ENCODE measurements at regions not wholly inside any gene's neighbourhood (a gene's known extent, or its start where the extent isn't known, plus 50 kb on each side); places are given as distances from the start of the nearest gene placed in this dataset.
"Not testable (repeated sequence)": the region's sequence is repeated elsewhere in the genome, so short reads cannot be mapped to it uniquely, and the experiment has no call there.

DNA sequence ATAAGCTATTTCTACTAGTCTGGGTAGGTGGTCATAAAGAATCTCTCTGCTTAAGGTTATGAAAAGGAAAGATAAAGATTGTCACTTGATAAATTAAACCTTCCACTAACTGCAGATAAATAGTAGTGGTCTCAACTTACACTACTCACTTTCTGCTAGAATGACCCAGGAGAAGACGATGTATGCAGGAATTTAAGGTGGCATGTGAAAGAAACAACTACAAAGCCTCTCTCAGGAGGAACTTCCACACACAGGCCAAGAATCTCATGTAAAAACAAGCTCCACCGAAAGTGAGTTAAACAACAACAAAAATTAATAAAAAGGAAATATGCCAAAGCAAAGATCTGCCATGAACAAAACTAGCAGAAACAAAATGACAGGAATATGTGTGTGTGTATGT is 165.4 kb downstream of the CDC14C start:
- Mint-ChIP-seq H3K27me3 (no peaks in the 10 kb centered on the region), H3K9me3 (no peaks in the 10 kb centered on the region), H3K27ac (no peak overlapping the region), H3K4me1 (no peaks in the 10 kb centered on the region), H3K4me3 (no peak overlapping the region)
- no peak for ATAC-seq
- DNase-seq = no peak

DNA sequence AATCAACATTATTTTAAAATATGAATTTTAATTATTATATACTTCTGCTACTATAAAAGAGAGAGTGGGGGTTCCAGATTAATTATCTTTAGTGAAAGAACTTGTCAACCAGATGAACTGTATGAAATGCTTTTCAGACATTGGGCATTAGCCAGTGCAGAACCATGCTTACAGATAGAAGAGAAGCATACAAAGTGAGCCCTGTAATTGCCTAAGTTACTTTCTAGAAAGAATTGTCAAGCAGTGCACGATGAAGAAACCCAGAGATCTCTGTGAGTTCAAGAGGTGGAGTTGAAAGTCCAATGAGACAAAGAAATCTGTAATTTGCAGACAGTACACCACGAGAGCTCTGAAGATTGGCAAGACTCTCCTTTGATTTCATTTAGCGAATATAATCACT is 166.7 kb downstream of the CDC14C start:
- Mint-ChIP-seq H3K9me3 (peaks cover 0 to 10% of the 10 kb centered on the region in 2 donors), H3K27me3 (no peaks in the 10 kb centered on the region), H3K4me1 (no peaks in the 10 kb centered on the region), H3K4me3 (no peak overlapping the region), H3K27ac (no peak overlapping the region)
- ATAC-seq (no peak), DNase-seq (no peak)

DNA sequence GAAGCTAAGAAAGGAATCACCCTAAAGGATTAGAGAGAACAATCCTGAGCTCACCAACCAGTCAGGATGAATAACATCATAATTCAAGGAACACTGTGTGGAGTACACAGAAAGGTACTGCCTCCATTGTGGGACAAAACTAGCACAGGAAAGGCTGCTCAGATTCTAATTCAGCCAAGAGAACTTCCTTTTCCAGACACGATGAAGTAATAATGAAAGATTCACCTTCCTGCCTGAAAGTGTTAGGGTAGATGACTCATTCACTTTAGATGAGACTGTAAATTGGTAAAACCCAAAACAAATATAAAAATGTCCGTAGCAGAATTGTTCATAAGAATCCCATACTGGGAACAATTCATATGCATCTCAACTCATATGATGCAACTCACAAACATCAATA is 167.2 kb downstream of the CDC14C start:
- Mint-ChIP-seq H3K27ac (no peak overlapping the region), H3K4me1 (no peaks in the 10 kb centered on the region), H3K4me3 (no peak overlapping the region), H3K9me3 (peaks cover 0 to 11% of the 10 kb centered on the region in 2 donors), H3K27me3 (no peaks in the 10 kb centered on the region)
- ATAC-seq = no peak
- no peak for DNase-seq

- Mint-ChIP-seq H3K4me1 (no peaks in the 10 kb centered on the region), H3K9me3 (peaks cover 0 to 11% of the 10 kb centered on the region in 2 donors), H3K27me3 (no peaks in the 10 kb centered on the region), H3K27ac (no peak overlapping the region), H3K4me3 (no peak overlapping the region)
- no peak for DNase-seq
- ATAC-seq = no peak
Observed at GRCh38 chr7:49093218-49093617, 168.9 kb downstream of the CDC14C start.

GRCh38 chr7:49094866-49095265 is 170.5 kb downstream of the CDC14C start:
- Mint-ChIP-seq H3K27me3 (no peaks in the 10 kb centered on the region), H3K4me1 (no peaks in the 10 kb centered on the region), H3K27ac (no peak overlapping the region), H3K9me3 (peaks cover 0 to 11% of the 10 kb centered on the region in 2 donors), H3K4me3 (no peak overlapping the region)
- DNase-seq (no peak), ATAC-seq (no peak)

DNA sequence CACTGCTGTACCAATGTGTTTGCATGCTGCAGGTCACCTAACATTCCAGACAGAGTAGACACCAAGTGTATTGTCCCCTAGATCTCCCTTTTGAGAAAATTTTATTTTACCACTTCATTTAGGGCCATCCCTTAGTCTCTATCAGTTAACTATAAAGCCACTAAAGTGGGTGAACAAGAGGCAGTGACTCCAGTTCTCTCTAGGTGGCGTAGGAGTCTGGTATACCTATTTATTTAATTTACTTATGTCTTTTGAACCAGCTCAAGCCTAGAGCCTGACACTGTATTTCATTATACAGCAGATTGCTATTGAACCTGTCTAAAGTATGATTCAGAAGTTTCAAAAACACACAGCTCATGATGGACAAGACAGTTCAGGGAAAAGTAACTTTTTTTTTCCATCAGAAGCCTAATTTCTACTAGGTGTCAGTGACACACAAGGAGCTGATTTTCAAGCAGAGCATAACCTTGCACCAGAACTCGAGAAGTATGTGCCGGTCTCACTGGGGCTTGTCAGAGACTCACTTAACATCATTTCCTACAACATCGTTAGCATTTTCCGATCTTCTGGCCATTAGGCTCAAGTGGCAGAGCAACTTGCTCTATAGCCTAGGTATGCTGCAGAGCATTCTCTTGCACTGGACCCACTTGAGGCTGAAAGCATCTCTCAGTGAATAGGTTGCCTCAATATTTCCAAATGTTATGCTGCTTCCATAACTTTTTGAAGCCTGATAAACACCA is 175.4 kb downstream of the CDC14C start:
- ATAC-seq (no peak), DNase-seq (no peak)
- no peaks in the 10 kb centered on the region for H3K4me1 Mint-ChIP-seq
- H3K9me3 Mint-ChIP-seq = peaks cover 0 to 11% of the 10 kb centered on the region in 2 donors
- no peak overlapping the region for H3K4me3 Mint-ChIP-seq
- H3K27ac Mint-ChIP-seq = peak overlapping the region in 1 of 2 donors; percentile 60
- H3K27me3 Mint-ChIP-seq = no peaks in the 10 kb centered on the region

- not testable (repeated sequence) for ATAC-seq, H3K9me3 Mint-ChIP-seq, H3K27ac Mint-ChIP-seq, H3K27me3 Mint-ChIP-seq, H3K4me1 Mint-ChIP-seq, H3K4me3 Mint-ChIP-seq, DNase-seq
Observed at GRCh38 chr7:49100908-49101740, 176.8 kb downstream of the CDC14C start.

GRCh38 chr7:49102411-49102810 is 178.1 kb downstream of the CDC14C start:
- H3K27ac Mint-ChIP-seq = no peak overlapping the region
- no peaks in the 10 kb centered on the region for H3K27me3 Mint-ChIP-seq

GRCh38 chr7:49111706-49112105 is 187.4 kb downstream of the CDC14C start:
- no peaks in the 10 kb centered on the region for H3K27me3 Mint-ChIP-seq
- ATAC-seq = no peak
- no peak overlapping the region for H3K27ac Mint-ChIP-seq
- H3K4me3 Mint-ChIP-seq = no peak overlapping the region
- no peak for DNase-seq
- peaks cover 4 to 19% of the 10 kb centered on the region in 2 donors for H3K9me3 Mint-ChIP-seq
- no peaks in the 10 kb centered on the region for H3K4me1 Mint-ChIP-seq

More at GRCh38 chr7:49102411-49102810, 178.1 kb downstream of the CDC14C start:
- no peaks in the 10 kb centered on the region for H3K4me1 Mint-ChIP-seq
- H3K4me3 Mint-ChIP-seq = no peak overlapping the region
- ATAC-seq = no peak
- H3K9me3 Mint-ChIP-seq = peaks cover 5 to 15% of the 10 kb centered on the region in 2 donors
- no peak for DNase-seq

DNA sequence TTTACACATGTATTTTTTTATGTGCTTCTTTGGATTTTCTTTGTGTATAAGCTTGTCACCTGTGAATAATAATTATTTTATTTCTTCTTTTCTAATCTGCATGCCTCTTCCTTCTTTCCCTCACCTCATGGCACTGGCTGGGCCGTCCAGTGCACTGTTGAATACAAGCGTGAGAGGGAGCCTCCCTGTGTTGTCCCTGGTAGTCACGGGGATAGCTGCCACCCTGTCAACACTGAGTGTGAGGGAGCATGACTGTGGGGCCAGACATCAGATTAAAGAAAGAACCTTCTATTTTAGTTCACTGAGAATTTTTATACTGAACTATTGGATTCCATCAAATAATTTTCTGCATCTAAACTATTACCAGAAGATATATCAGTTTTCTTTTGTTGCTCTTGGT is 187.9 kb downstream of the CDC14C start:
- ATAC-seq (no peak), DNase-seq (no peak)
- Mint-ChIP-seq H3K9me3 (peaks cover 4 to 14% of the 10 kb centered on the region in 2 donors), H3K4me1 (no peaks in the 10 kb centered on the region), H3K4me3 (no peak overlapping the region), H3K27ac (no peak overlapping the region), H3K27me3 (no peaks in the 10 kb centered on the region)

GRCh38 chr7:49112647-49113046 is 188.3 kb downstream of the CDC14C start:
- H3K27ac Mint-ChIP-seq = no peak overlapping the region
- H3K4me3 Mint-ChIP-seq = no peak overlapping the region
- no peak for ATAC-seq
- no peak for DNase-seq
- no peaks in the 10 kb centered on the region for H3K4me1 Mint-ChIP-seq
- H3K9me3 Mint-ChIP-seq = peaks cover 4 to 13% of the 10 kb centered on the region in 2 donors
- H3K27me3 Mint-ChIP-seq = no peaks in the 10 kb centered on the region

DNA sequence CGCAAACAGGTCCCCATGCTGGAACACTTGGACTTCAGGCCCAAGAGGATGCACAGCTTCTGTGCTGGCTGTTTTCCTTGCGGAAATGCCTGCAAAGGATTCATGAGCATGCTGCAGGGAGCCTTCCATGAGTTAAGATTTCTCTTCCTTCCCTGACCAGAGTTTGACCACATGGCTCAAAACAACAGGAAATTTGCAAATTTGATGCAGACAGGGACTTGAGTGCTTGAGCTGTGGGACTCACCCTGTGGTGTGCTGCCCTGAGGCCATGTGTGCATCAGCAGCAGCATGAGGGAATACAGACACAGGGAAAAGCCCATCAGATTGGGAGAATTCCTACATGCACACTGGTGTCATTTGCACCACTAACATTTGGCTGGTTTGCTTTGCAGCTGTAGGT is 195.4 kb downstream of the CDC14C start:
- no peak for DNase-seq
- Mint-ChIP-seq H3K27ac (no peak overlapping the region), H3K9me3 (peaks cover 4 to 18% of the 10 kb centered on the region in 2 donors), H3K4me1 (no peaks in the 10 kb centered on the region), H3K27me3 (no peaks in the 10 kb centered on the region), H3K4me3 (no peak overlapping the region)
- no peak for ATAC-seq

DNA sequence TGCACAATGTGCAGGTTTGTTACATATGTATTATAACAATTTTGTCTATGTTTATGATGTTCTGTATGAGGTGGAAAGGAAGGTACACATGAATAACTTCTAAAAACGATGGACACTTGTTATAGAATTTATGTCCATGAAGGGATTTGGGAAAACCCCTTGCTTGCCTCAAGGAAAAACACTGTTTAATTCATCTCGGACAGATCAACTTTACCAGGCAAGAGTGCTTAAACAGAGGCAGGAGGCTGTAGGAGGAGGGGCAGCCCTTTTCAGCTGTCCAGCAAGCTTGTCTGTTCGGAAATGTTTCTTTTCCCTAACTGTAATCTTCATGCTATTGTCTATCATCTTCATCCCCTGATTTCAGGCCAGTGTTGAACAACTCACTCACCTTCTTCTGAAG is 200.9 kb downstream of the CDC14C start:
- ATAC-seq (no peak), DNase-seq (no peak)
- peaks cover 6 to 15% of the 10 kb centered on the region in 2 donors for H3K9me3 Mint-ChIP-seq
- H3K27ac Mint-ChIP-seq = no peak overlapping the region
- no peaks in the 10 kb centered on the region for H3K27me3 Mint-ChIP-seq
- no peaks in the 10 kb centered on the region for H3K4me1 Mint-ChIP-seq
- H3K4me3 Mint-ChIP-seq = no peak overlapping the region

DNA sequence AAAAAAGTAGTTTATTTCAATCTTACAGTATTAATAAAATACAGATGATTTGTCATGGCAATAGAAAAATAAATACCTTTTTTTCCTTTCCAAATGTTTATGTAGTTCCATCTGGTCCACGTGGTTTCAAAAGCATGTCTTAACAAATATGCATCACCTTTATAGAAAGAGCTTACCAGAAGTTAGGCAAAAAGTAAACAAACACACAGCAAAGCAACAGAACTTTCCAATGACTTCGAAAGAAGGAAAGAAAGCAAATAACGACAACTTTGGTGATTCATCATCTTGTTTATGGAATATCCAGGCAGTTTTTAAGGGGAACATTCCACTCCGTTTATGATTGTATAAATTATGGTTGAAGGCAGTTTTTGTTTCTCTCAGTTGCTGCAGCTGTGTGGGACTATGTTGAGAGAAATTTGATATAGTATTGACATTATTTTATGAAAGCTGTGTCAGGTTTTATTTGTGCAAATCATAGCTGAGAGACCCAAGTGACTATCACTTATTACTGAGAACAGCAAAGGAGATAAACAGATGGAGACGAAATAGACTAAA is 203.1 kb downstream of the CDC14C start:
- H3K27ac Mint-ChIP-seq = no peak overlapping the region
- peaks cover 4 to 11% of the 10 kb centered on the region in 2 donors for H3K9me3 Mint-ChIP-seq
- H3K4me1 Mint-ChIP-seq = no peaks in the 10 kb centered on the region
- no peak for DNase-seq
- no peaks in the 10 kb centered on the region for H3K27me3 Mint-ChIP-seq
- no peak for ATAC-seq
- H3K4me3 Mint-ChIP-seq = no peak overlapping the region

- Mint-ChIP-seq H3K9me3 (peaks cover 3 to 8% of the 10 kb centered on the region in 2 donors), H3K27me3 (no peaks in the 10 kb centered on the region), H3K4me3 (no peak overlapping the region), H3K27ac (no peak overlapping the region), H3K4me1 (no peaks in the 10 kb centered on the region)
- ATAC-seq (no peak), DNase-seq (no peak)
Observed at GRCh38 chr7:49137978-49138377, 213.6 kb downstream of the CDC14C start.

- Mint-ChIP-seq H3K27me3 (no peaks in the 10 kb centered on the region), H3K9me3 (no peaks in the 10 kb centered on the region), H3K4me1 (no peaks in the 10 kb centered on the region), H3K4me3 (no peak overlapping the region), H3K27ac (no peak overlapping the region)
- DNase-seq = no peak
- no peak for ATAC-seq
Observed at GRCh38 chr7:49150486-49150885, 226.1 kb downstream of the CDC14C start.

All from stimulated activated naive CD8-positive, alpha-beta T cell treated with anti-CD3 and anti-CD28 coated beads, Interleukin-15, amount 100 ng/mL, for 72 hours (primary cell).